ENCODE measurements at regions not wholly inside any gene's neighbourhood (a gene's known extent, or its start where the extent isn't known, plus 50 kb on each side); places are given as distances from the start of the nearest gene placed in this dataset.

DNA sequence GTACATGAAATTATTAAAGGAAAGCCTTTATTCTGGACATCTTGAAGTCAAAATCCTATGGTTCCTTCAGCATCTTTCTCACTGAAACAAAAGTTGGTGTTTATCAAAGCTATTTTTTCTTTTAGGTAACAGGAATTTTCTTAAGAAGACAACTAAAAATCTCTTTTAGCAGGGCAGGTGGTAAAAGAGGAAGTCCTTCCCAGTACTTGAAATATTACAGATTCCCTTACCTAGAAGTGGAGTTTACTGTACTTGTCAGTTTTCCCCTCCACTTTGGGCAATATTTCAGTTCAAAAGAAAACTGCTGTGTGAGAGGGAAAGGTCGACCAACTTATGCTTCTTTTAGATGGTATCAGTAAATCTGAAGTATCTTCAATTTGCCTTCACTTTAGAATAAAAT is 64.3 kb upstream of the TDRD3 start:
- H3K9me3 ChIP-seq = no peaks in the 10 kb centered on the region
- no peaks in the 10 kb centered on the region for H3K4me1 ChIP-seq (ENCODE audit: insufficient read depth)
- no peaks in the 10 kb centered on the region for H3K36me3 ChIP-seq
- H3K4me3 ChIP-seq = no peak overlapping the region
- H3K27me3 ChIP-seq = no peaks in the 10 kb centered on the region
- 84 to 93% (median 88%) methylated on average over 1 of the region's 1 CpG for WGBS, 3 donors
- H3K27ac ChIP-seq = no peak overlapping the region
- intact Hi-C loops (cut with DNase I) = no loop called here
- TF ChIP-seq, protein P1, sequence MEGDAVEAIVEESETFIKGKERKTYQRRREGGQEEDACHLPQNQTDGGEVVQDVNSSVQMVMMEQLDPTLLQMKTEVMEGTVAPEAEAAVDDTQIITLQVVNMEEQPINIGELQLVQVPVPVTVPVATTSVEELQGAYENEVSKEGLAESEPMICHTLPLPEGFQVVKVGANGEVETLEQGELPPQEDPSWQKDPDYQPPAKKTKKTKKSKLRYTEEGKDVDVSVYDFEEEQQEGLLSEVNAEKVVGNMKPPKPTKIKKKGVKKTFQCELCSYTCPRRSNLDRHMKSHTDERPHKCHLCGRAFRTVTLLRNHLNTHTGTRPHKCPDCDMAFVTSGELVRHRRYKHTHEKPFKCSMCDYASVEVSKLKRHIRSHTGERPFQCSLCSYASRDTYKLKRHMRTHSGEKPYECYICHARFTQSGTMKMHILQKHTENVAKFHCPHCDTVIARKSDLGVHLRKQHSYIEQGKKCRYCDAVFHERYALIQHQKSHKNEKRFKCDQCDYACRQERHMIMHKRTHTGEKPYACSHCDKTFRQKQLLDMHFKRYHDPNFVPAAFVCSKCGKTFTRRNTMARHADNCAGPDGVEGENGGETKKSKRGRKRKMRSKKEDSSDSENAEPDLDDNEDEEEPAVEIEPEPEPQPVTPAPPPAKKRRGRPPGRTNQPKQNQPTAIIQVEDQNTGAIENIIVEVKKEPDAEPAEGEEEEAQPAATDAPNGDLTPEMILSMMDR (IDR thresholded peaks at IDR 0.05) = no peak
- TF ChIP-seq EP300 (IDR thresholded peaks at IDR 0.05) (no peak), POLR2A (IDR thresholded peaks at IDR 0.05) (no peak)
- DNase-seq = no peak

- H3K9me3 ChIP-seq = no peaks in the 10 kb centered on the region
- intact Hi-C loops (cut with DNase I) = no loop called here
- WGBS, 3 donors = 14 to 31% (median 29%) methylated on average over 1 of the region's 1 CpG
- TF ChIP-seq POLR2A (IDR thresholded peaks at IDR 0.05) (no peak), EP300 (IDR thresholded peaks at IDR 0.05) (no peak)
- TF ChIP-seq, protein P1 (IDR thresholded peaks at IDR 0.05) = no peak
- H3K27me3 ChIP-seq = no peaks in the 10 kb centered on the region
- no peak overlapping the region for H3K4me3 ChIP-seq
- no peaks in the 10 kb centered on the region for H3K36me3 ChIP-seq
- no peak overlapping the region for H3K27ac ChIP-seq
- no peak for DNase-seq
- H3K4me1 ChIP-seq (ENCODE audit: insufficient read depth) = no peaks in the 10 kb centered on the region
Measured at GRCh38 chr13:60334310-60334709, 62.7 kb upstream of the TDRD3 start.

GRCh38 chr13:60335531-60335930 is 61.5 kb upstream of the TDRD3 start:
- H3K27me3 ChIP-seq = no peaks in the 10 kb centered on the region
- no peak overlapping the region for H3K4me3 ChIP-seq
- no peaks in the 10 kb centered on the region for H3K36me3 ChIP-seq
- intact Hi-C loops (cut with DNase I) = no loop called here
- DNase-seq = no peak
- no peaks in the 10 kb centered on the region for H3K4me1 ChIP-seq (ENCODE audit: insufficient read depth)
- H3K27ac ChIP-seq = no peak overlapping the region
- WGBS, 3 donors = 0% methylated on average over 1 of the region's 1 CpG
- H3K9me3 ChIP-seq = no peaks in the 10 kb centered on the region
- TF ChIP-seq, protein P1 (IDR thresholded peaks at IDR 0.05) = no peak
- TF ChIP-seq POLR2A (IDR thresholded peaks at IDR 0.05) (no peak), EP300 (IDR thresholded peaks at IDR 0.05) (no peak)

DNA sequence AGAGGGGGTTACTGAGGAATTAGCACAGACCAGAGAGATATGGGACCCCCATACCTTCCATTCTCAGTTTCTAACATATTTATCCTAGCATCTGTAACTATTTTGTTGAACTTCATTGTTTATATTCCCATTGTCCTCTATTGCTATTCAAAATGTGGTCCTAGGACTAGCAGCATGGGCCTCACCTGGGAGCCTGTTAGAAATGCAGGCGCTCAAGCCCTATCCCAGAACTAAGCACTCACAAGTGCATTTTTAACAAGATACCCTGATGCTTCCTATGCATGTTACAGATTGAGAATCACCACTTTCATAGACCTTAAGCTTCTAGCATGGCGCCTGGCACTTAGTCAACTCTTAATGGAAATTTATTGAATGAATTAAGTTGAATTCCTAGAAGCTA is 58.3 kb upstream of the TDRD3 start:
- Histone ChIP-seq H3K4me1 (ENCODE audit: insufficient read depth) (no peaks in the 10 kb centered on the region), H3K27ac (no peak overlapping the region), H3K4me3 (no peak overlapping the region), H3K9me3 (no peaks in the 10 kb centered on the region), H3K27me3 (no peaks in the 10 kb centered on the region), H3K36me3 (no peaks in the 10 kb centered on the region)
- intact Hi-C loops (cut with DNase I) = no loop called here
- no peak for DNase-seq
- TF ChIP-seq, protein P1 (IDR thresholded peaks at IDR 0.05) = no peak
- TF ChIP-seq POLR2A (IDR thresholded peaks at IDR 0.05) = no peak
- WGBS, 3 donors = 93 to 99% (median 95%) methylated on average over 2 of the region's 2 CpGs

DNA sequence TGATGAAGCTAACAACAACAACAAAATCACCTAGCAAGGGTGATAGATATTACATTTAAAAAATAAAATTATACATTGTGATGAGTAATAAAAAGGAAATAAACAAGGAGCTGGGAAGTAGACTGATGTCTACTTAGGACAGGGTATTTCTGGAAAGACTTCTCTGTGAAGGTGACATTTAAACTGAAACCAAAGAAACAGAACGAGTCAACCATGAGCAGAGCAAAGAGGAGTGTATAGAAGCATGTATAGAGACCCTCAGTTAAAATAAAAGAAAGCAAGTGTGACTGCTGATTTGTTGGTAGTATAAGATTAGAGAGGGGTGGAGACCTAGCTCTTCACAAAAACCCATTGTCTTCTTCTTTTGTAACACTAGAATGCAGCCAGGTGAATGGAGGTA is 53.0 kb upstream of the TDRD3 start:
- Histone ChIP-seq H3K4me3 (no peak overlapping the region), H3K27ac (no peak overlapping the region), H3K36me3 (no peaks in the 10 kb centered on the region), H3K4me1 (ENCODE audit: insufficient read depth) (no peaks in the 10 kb centered on the region), H3K9me3 (no peaks in the 10 kb centered on the region), H3K27me3 (no peaks in the 10 kb centered on the region)
- TF ChIP-seq EP300 (IDR thresholded peaks at IDR 0.05) (no peak), POLR2A (IDR thresholded peaks at IDR 0.05) (no peak)
- TF ChIP-seq, protein P1 (IDR thresholded peaks at IDR 0.05) = no peak
- intact Hi-C loops (cut with DNase I) = no loop called here
- WGBS, 3 donors = 79 to 96% (median 80%) methylated on average over 1 of the region's 1 CpG
- no peak for DNase-seq
